ENCODE measurements at regions not wholly inside any gene's neighbourhood (a gene's known extent, or its start where the extent isn't known, plus 50 kb on each side); places are given as distances from the start of the nearest gene placed in this dataset.

- no peak for DNase-seq (ENCODE audit: low spot score)
- in situ Hi-C loops (cut with MboI; ENCODE audit: low sequenced_read_pairs, unreplicated experiment): no loop called here
- TF ChIP-seq, protein P1, sequence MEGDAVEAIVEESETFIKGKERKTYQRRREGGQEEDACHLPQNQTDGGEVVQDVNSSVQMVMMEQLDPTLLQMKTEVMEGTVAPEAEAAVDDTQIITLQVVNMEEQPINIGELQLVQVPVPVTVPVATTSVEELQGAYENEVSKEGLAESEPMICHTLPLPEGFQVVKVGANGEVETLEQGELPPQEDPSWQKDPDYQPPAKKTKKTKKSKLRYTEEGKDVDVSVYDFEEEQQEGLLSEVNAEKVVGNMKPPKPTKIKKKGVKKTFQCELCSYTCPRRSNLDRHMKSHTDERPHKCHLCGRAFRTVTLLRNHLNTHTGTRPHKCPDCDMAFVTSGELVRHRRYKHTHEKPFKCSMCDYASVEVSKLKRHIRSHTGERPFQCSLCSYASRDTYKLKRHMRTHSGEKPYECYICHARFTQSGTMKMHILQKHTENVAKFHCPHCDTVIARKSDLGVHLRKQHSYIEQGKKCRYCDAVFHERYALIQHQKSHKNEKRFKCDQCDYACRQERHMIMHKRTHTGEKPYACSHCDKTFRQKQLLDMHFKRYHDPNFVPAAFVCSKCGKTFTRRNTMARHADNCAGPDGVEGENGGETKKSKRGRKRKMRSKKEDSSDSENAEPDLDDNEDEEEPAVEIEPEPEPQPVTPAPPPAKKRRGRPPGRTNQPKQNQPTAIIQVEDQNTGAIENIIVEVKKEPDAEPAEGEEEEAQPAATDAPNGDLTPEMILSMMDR (IDR thresholded peaks at IDR 0.05; ENCODE audit: borderline replicate concordance, control extremely low read depth, extremely low read depth, insufficient read depth, missing control alignments): no peak
These were observed 264.6 kb downstream of the ICE1 start for GRCh38 chr5:5687113-5687512.

GRCh38 chr5:5686356-5686755 lies 263.9 kb downstream of the ICE1 start:
- TF ChIP-seq, protein P1 (IDR thresholded peaks at IDR 0.05; ENCODE audit: borderline replicate concordance, control extremely low read depth, extremely low read depth, insufficient read depth, missing control alignments): no peak
- in situ Hi-C loops (cut with MboI; ENCODE audit: low sequenced_read_pairs, unreplicated experiment): no loop called here
- no peak for DNase-seq (ENCODE audit: low spot score)

- in situ Hi-C loops (cut with MboI; ENCODE audit: low sequenced_read_pairs, unreplicated experiment): no loop called here
- TF ChIP-seq, protein P1 (IDR thresholded peaks at IDR 0.05; ENCODE audit: borderline replicate concordance, control extremely low read depth, extremely low read depth, insufficient read depth, missing control alignments): no peak
- no peak for DNase-seq (ENCODE audit: low spot score)
These were observed 263.3 kb downstream of the ICE1 start for GRCh38 chr5:5685737-5686136.

DNA sequence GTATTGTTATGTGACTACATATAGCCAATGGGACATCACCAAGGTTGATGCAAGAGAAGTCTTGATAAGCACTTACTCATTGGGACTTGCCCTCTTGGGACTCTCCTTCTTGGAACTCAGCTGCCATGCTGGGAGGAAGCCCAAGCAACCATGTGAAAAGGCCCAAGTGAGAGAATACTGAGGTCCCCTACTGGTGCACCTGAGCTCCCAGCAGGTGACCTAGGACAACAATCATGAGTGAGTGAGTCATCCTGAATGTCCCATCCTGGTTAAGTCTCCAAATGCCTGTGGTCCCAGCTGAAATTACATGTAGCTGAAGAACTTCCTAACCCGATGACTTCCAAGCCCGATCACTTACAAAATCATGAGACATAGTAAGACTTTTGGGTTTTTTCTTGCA lies 260.7 kb downstream of the ICE1 start:
- TF ChIP-seq, protein P1 (IDR thresholded peaks at IDR 0.05; ENCODE audit: borderline replicate concordance, control extremely low read depth, extremely low read depth, insufficient read depth, missing control alignments): no peak
- in situ Hi-C loops (cut with MboI; ENCODE audit: low sequenced_read_pairs, unreplicated experiment): no loop called here
- DNase-seq (ENCODE audit: low spot score): no peak

- TF ChIP-seq, protein P1 (IDR thresholded peaks at IDR 0.05; ENCODE audit: borderline replicate concordance, control extremely low read depth, extremely low read depth, insufficient read depth, missing control alignments): no peak
- in situ Hi-C loops (cut with MboI; ENCODE audit: low sequenced_read_pairs, unreplicated experiment): no loop called here
- no peak for DNase-seq (ENCODE audit: low spot score)
These were observed 256.4 kb downstream of the ICE1 start for GRCh38 chr5:5678909-5679308.

- TF ChIP-seq, protein P1 (IDR thresholded peaks at IDR 0.05; ENCODE audit: borderline replicate concordance, control extremely low read depth, extremely low read depth, insufficient read depth, missing control alignments): no peak
- in situ Hi-C loops (cut with MboI; ENCODE audit: low sequenced_read_pairs, unreplicated experiment): no loop called here
- DNase-seq (ENCODE audit: low spot score): no peak
These were observed 255.3 kb downstream of the ICE1 start for GRCh38 chr5:5677738-5678137.

DNA sequence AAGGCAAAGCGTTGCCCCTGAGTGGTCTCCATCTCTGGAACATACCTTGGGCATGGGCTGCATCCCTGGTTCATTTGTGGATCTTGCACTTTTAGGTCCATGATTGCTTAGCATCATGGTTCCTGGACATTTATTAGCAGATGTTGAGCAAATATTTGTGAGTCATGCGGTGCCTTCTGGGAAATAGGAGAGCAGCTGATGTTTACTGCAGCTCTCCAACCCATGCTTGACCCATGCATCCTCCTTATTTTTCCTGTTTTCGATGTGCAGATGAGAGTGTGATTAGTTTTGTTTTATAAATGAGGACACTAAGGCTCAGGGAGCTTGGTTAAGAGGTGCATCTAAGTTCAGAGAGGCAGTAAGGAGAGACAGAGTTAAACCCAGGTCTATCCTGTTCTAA lies 253.7 kb downstream of the ICE1 start:
- in situ Hi-C loops (cut with MboI; ENCODE audit: low sequenced_read_pairs, unreplicated experiment): no loop called here
- no peak for DNase-seq (ENCODE audit: low spot score)
- TF ChIP-seq, protein P1 (IDR thresholded peaks at IDR 0.05; ENCODE audit: borderline replicate concordance, control extremely low read depth, extremely low read depth, insufficient read depth, missing control alignments): no peak

Measured in GM13976 (cell line).